GM23248 (cell line): ENCODE measurements at regions not wholly inside any gene's neighbourhood (a gene's known extent, or its start where the extent isn't known, plus 50 kb on each side); places are given as distances from the start of the nearest gene placed in this dataset.

Experiments used
- DNase-seq: peaks from one replicate; pipeline ENCODE4 v3.0.0-alpha.2; 2015
- H2AFZ ChIP-seq: fragments of 200-600 bp; sonication (generic); 2 replicates; pipeline ENCODE4 v1.6.1; 2016; ENCODE audit warnings: antibody characterized with exemption
- H3F3A ChIP-seq: fragments of 200-600 bp; sonication (generic); 2 replicates; pipeline ENCODE4 v1.6.1; 2016; ENCODE audit warnings: mild to moderate bottlenecking, antibody characterized with exemption, mixed run types; ENCODE audit not compliant: insufficient read depth
- H3K27ac ChIP-seq: fragments of 200-600 bp; sonication (generic); 2 replicates; pipeline ENCODE4 v1.5.1; 2016; ENCODE audit warnings: mild to moderate bottlenecking
- H3K27me3 ChIP-seq: fragments of 200-600 bp; sonication (generic); replicated peaks from 2 replicates; pipeline ENCODE4 v1.6.1; 2016; ENCODE audit warnings: mild to moderate bottlenecking; ENCODE audit not compliant: insufficient read depth
- H3K36me3 ChIP-seq: fragments of 200-600 bp; sonication (generic); 2 replicates; pipeline ENCODE4 v1.6.1; 2016; ENCODE audit warnings: low read depth, mild to moderate bottlenecking
- H3K4me1 ChIP-seq: fragments of 200-600 bp; sonication (generic); 2 replicates; pipeline ENCODE4 v1.6.1; 2016; ENCODE audit warnings: mild to moderate bottlenecking; ENCODE audit not compliant: insufficient read depth
- H3K4me2 ChIP-seq: fragments of 200-600 bp; sonication (generic); one replicate; pipeline ENCODE4 v1.6.1; 2016; ENCODE audit warnings: mild to moderate bottlenecking; ENCODE audit not compliant: unreplicated experiment
- H3K4me3 ChIP-seq: fragments of 200-600 bp; sonication (generic); 2 replicates; pipeline ENCODE4 v1.5.1; 2016; ENCODE audit warnings: mild to moderate bottlenecking
- H3K79me2 ChIP-seq: fragments of 200-600 bp; sonication (generic); 2 replicates; pipeline ENCODE4 v1.6.1; 2016; ENCODE audit warnings: mild to moderate bottlenecking; ENCODE audit not compliant: insufficient read depth
- H3K9ac ChIP-seq: fragments of 200-600 bp; sonication (generic); 2 replicates; pipeline ENCODE4 v1.6.1; 2016; ENCODE audit warnings: mild to moderate bottlenecking
- H3K9me2 ChIP-seq: fragments of 200-600 bp; sonication (generic); 2 replicates; pipeline ENCODE4 v1.6.1; 2016; ENCODE audit warnings: mixed run types, mild to moderate bottlenecking, moderate library complexity; ENCODE audit not compliant: insufficient read depth
- H3K9me3 ChIP-seq: fragments of 200-600 bp; sonication (generic); one replicate; pipeline ENCODE4 v1.6.1; 2017; ENCODE audit warnings: low read depth
- H4K20me1 ChIP-seq: fragments of 200-600 bp; sonication (generic); 2 replicates; pipeline ENCODE4 v1.6.0; 2016; ENCODE audit not compliant: insufficient read depth
- EZH2 ChIP-seq: fragments of 200-600 bp; sonication (generic); IDR thresholded peaks from 2 replicates; pipeline ENCODE4 v1.6.1; 2018; ENCODE audit warnings: antibody characterized with exemption, mild to moderate bottlenecking; ENCODE audit not compliant: insufficient read depth, poor library complexity, severe bottlenecking
- EZH2phosphoT487 ChIP-seq: fragments of 200-600 bp; sonication (generic); IDR thresholded peaks from 2 replicates; pipeline ENCODE4 v1.6.1; 2018; ENCODE audit warnings: antibody characterized with exemption, moderate library complexity, mild to moderate bottlenecking, low read depth; ENCODE audit not compliant: insufficient read depth
- WGBS, 2 experiments: methylation state at CpG; one replicate each; pipeline ENCODE4 v1.1.6; 2015 to 2017; ENCODE audit warnings: low lambda C conversion rate in 2 of 2, low coverage in 1 of 2; ENCODE audit errors: missing lambda C conversion rate in 2 of 2; 5-methylcytosine and 5-hydroxymethylcytosine counted together
- in situ Hi-C: fragments of 300-500 bp; cut with MboI; formaldehyde crosslinking; loops from 2 replicates; pipeline ENCODE4 v1.15.0; 2020

GRCh38 chr14:53766106-53766505, 190.5 kb downstream of the BMP4 start:
- TF ChIP-seq EZH2 = no peak
- H3K4me1 ChIP-seq = no peaks in the 10 kb centered on the region
- H4K20me1 ChIP-seq = no peaks in the 10 kb centered on the region
- no peaks in the 10 kb centered on the region for H3K79me2 ChIP-seq
- in situ Hi-C loops = no loop called here
- no peak overlapping the region for H2AFZ ChIP-seq
- no peaks in the 10 kb centered on the region for H3K36me3 ChIP-seq
- H3K27me3 ChIP-seq = peaks cover 12% of the 10 kb centered on the region
- no peak overlapping the region for H3K9ac ChIP-seq
- no peaks in the 10 kb centered on the region for H3K9me3 ChIP-seq
- WGBS, 2 experiments = 63 to 64% methylated on average over 2 of the region's 2 CpGs
- H3K4me2 ChIP-seq = no peak overlapping the region
- H3K4me3 ChIP-seq = no peak overlapping the region
- DNase-seq = no peak
- H3F3A ChIP-seq = no peaks in the 10 kb centered on the region
- H3K9me2 ChIP-seq = no peaks in the 10 kb centered on the region
- H3K27ac ChIP-seq = no peak overlapping the region

DNA sequence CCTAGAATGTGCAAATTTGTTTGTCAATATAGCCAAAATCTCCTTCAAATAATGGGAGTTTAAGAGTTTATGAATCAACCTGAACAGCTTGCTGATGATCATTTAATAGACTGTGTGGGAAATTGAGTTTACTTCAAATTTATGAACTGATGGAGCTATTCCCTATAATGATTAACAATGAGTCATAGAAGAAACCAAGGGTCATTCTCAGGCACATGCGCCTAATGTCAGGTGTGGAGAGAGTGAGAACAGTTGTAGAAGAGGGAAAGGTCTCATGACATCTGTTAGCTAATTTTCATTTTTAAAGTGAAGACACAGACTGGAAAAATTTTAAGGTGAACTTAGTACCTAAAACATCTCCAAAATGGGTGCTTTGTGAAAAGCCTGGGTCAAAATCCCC, 191.8 kb downstream of the BMP4 start:
- H3K4me2 ChIP-seq = no peak overlapping the region
- no peaks in the 10 kb centered on the region for H3K9me3 ChIP-seq
- peaks cover 20% of the 10 kb centered on the region for H3K27me3 ChIP-seq
- no peaks in the 10 kb centered on the region for H4K20me1 ChIP-seq
- no peak for DNase-seq
- H3K4me3 ChIP-seq = no peak overlapping the region
- no peaks in the 10 kb centered on the region for H3K79me2 ChIP-seq
- H3K9me2 ChIP-seq = no peaks in the 10 kb centered on the region
- H2AFZ ChIP-seq = no peak overlapping the region
- no peak overlapping the region for H3K9ac ChIP-seq
- H3F3A ChIP-seq = no peaks in the 10 kb centered on the region
- no peak overlapping the region for H3K27ac ChIP-seq
- H3K4me1 ChIP-seq = no peaks in the 10 kb centered on the region
- WGBS, 2 experiments = 87 to 88% methylated on average over 1 of the region's 1 CpG
- no peak for TF ChIP-seq EZH2
- TF ChIP-seq EZH2phosphoT487 = no peak
- in situ Hi-C loops = no loop called here
- H3K36me3 ChIP-seq = no peaks in the 10 kb centered on the region

GRCh38 chr14:53758141-53758540, 198.5 kb downstream of the BMP4 start:
- H3K9me3 ChIP-seq = no peaks in the 10 kb centered on the region
- H3K4me1 ChIP-seq = no peaks in the 10 kb centered on the region
- TF ChIP-seq EZH2 (no peak), EZH2phosphoT487 (no peak)
- no peaks in the 10 kb centered on the region for H3F3A ChIP-seq
- H3K9ac ChIP-seq = no peak overlapping the region
- H2AFZ ChIP-seq = no peak overlapping the region
- H3K9me2 ChIP-seq = no peaks in the 10 kb centered on the region
- no peaks in the 10 kb centered on the region for H4K20me1 ChIP-seq
- DNase-seq = no peak
- in situ Hi-C loops = no loop called here
- no peaks in the 10 kb centered on the region for H3K36me3 ChIP-seq
- 0 out of 2 replicates have a peak, but pooled peaks cover 10% of the 10 kb centered on the region for H3K27me3 ChIP-seq
- H3K4me3 ChIP-seq = no peak overlapping the region
- H3K79me2 ChIP-seq = no peaks in the 10 kb centered on the region
- 6 to 15% methylated on average over 2 of the region's 2 CpGs for WGBS, 2 experiments
- no peak overlapping the region for H3K4me2 ChIP-seq
- no peak overlapping the region for H3K27ac ChIP-seq

DNA sequence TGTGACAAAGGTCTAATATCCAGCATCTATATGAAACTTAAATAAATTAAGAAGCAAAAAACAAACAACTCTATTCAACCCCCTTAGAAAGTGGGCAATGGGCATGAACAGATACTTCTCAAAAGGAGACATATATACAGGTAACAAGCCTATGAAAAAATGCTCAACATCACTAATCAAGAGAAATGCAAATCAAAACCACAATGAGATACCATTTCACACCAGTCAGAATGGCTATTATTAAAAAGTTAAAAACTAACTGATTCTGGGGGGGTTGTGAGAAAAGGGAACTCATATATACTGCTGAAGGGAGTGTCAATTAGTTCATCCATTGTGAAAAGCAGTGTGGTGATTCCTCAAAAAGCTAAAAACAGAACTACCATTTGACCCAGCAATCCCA, 198.9 kb downstream of the BMP4 start:
- Histone ChIP-seq H3K36me3 (no peaks in the 10 kb centered on the region), H3K4me3 (no peak overlapping the region), H3K4me2 (no peak overlapping the region), H3K9me3 (no peaks in the 10 kb centered on the region), H3K9ac (no peak overlapping the region), H3K9me2 (no peaks in the 10 kb centered on the region), H2AFZ (no peak overlapping the region), H3K4me1 (no peaks in the 10 kb centered on the region), H4K20me1 (no peaks in the 10 kb centered on the region), H3K27ac (no peak overlapping the region), H3K27me3 (0 out of 2 replicates have a peak, but pooled peaks cover 10% of the 10 kb centered on the region), H3K79me2 (no peaks in the 10 kb centered on the region), H3F3A (no peaks in the 10 kb centered on the region)
- DNase-seq = no peak
- in situ Hi-C loops = no loop called here
- no peak for TF ChIP-seq EZH2phosphoT487
- no peak for TF ChIP-seq EZH2

- no peaks in the 10 kb centered on the region for H3K36me3 ChIP-seq
- H3K9ac ChIP-seq = no peak overlapping the region
- no peak for TF ChIP-seq EZH2
- no peak for TF ChIP-seq EZH2phosphoT487
- no peaks in the 10 kb centered on the region for H3K9me2 ChIP-seq
- 37 to 57% methylated on average over 3 of the region's 3 CpGs for WGBS, 2 experiments
- H3F3A ChIP-seq = no peaks in the 10 kb centered on the region
- in situ Hi-C loops = no loop called here
- H3K9me3 ChIP-seq = no peaks in the 10 kb centered on the region
- no peaks in the 10 kb centered on the region for H3K27me3 ChIP-seq
- DNase-seq = no peak
- no peaks in the 10 kb centered on the region for H3K79me2 ChIP-seq
- no peak overlapping the region for H3K4me2 ChIP-seq
- H3K4me3 ChIP-seq = no peak overlapping the region
- H2AFZ ChIP-seq = no peak overlapping the region
- H3K27ac ChIP-seq = no peak overlapping the region
- no peaks in the 10 kb centered on the region for H3K4me1 ChIP-seq
- H4K20me1 ChIP-seq = no peaks in the 10 kb centered on the region
These were observed 205.0 kb downstream of the BMP4 start for GRCh38 chr14:53751650-53752049.
